Renal cortex interstitium (tissue), 11 donors: ENCODE measurements at regions not wholly inside any gene's neighbourhood (a gene's known extent, or its start where the extent isn't known, plus 50 kb on each side); places are given as distances from the start of the nearest gene placed in this dataset.
"Not testable (repeated sequence)": the region's sequence is repeated elsewhere in the genome, so short reads cannot be mapped to it uniquely, and the experiment has no call there.

Experiments used
- DNase-seq, 11 donors: peaks; one replicate each; pipeline ENCODE4 v3.0.0-alpha.2; 2013; ENCODE audit warnings: low read depth in 9 of 11, low spot score in 4 of 11; ENCODE audit errors: extremely low read depth in 1 of 11

DNA sequence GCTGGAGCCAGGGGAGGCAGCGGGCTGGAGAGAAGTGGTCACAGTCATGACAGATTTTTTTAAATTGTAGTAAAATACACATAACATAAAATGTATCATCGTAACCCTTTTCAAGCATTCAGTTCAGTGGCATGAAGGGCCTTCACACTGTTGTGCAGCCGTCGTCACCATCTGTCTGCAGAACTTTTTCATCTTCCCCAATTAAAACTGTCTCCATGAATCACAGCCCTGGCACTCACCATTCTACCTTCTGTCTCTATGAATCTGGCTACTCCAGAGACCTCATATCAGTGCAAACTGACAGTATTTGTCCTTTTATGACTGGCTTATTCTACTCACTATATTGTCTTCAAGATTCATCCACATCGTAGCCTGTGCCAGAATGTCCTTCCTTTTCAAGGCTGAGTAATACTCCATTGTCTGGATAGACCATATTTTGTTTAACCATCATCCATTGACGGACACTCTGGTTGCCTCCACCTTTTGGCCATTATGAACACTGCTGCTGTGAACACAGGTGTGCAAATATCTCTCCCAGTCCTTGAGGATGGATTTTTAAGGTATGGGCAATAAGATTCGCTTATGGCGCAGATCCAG lies 91.5 kb upstream of the NCOR2 start:
- DNase-seq: no peak

- no peak for DNase-seq
Observed at GRCh38 chr12:124658302-124658701, 90.9 kb upstream of the NCOR2 start.

DNA sequence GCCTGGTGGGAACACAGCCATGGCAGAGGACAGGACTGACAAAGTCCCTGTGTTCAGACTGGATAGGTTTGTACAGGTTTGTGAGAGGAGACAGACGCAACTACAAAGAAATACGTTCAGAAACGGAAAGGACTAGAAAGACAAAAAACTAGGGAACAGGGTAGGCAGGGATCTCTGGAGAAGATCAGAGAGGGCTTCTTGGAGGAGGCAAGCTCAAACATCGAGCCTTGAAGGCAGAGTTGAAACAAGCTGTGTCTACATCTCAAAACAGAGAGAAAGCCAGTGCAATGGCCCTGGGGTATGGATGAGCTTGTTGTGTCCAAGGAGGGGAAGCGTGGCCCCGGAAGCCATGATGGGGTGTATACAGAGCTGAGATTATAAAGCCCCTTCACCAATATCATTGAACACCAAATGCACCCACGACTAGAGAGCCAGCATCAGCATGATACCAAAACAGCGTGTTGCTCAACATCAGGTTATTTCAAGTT lies 89.6 kb upstream of the NCOR2 start:
- no peak for DNase-seq

DNA sequence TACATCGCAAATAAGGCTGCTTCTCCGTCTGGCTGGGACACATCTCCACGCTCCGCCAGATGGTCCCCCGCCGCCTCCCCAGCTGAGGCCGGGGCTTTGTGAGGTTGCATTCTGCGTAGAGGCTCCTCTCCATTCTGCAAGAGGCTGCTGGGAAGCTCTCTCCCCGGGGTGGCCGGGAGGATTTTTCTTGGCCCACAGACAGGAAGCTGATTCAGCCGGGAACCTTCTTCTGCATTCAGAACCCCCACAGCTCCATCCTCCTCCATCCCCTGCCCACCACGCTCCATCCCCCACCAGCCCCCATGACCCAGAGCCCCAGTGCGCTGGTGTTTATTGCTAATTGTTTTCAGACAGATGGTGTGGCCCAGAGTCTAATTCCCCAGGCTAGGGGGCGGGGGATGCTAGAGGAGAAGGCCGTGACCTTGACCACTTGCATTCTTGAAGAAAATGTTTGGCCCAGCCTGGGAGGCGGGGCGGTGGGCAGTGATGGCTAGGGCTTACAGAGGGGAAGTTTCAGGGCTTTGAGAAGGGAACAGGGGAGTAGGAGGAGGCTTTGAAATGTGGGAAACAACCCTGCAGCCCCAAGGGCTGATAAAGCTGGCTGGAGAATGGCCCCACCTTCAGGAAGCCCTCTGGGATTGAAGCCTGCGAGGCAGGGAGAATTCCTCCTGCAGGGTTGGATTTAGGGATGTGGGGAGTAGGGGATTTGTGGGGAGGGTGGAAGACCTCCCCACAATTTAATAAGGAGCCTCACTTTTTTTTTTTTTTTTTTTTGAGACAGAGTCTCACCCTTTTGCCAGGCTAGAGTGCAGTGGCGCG lies 88.5 kb upstream of the NCOR2 start:
- peak in 9 of 11 donors; percentile 70 to 90 (median 76) for DNase-seq

GRCh38 chr12:124655048-124655697 lies 87.8 kb upstream of the NCOR2 start:
- DNase-seq: peak in 2 of 11 donors; percentile 32 to 37

DNA sequence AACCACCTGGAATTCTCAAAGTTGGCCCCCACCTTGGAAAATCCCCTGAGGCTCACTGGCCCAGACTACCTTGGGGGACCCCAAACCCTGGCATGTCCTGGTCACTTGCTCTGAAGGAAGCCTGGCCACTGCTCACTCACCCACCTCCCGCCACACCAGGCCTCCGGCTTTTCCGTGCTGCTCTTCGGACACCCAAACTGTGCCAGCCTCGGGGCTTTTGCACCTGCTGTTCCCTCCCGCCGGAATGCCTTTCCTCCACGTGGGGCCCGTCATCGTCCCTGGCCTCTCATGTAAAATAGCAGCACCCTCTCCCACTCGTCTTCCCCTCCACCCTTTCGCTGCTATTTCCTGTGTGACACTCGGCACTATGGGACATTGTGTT lies 87.2 kb upstream of the NCOR2 start:
- DNase-seq: no peak

- DNase-seq: no peak
Observed at GRCh38 chr12:124653169-124653931, 85.9 kb upstream of the NCOR2 start.

DNA sequence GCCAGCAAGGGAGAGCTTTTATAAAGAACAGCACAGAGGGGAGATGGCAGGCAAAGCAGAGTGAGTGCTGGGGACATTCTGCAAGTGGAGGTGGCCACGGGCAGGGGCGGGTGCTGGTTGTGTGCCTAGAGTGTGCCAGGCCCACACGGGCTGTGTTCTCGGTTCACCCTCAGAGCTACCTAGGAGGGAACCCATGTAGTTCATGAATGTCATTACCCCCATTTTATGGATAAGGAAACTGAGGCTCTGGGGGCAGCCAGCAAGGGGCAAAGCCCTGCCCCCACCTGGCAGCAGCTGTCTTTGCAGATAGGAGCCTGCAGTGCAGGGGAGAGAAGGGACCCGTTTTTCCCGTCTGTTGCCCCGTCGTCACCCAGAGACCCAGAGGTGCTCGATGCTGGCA lies 85.2 kb upstream of the NCOR2 start:
- DNase-seq: no peak

GRCh38 chr12:124651516-124652273 lies 84.3 kb upstream of the NCOR2 start:
- no peak for DNase-seq

DNA sequence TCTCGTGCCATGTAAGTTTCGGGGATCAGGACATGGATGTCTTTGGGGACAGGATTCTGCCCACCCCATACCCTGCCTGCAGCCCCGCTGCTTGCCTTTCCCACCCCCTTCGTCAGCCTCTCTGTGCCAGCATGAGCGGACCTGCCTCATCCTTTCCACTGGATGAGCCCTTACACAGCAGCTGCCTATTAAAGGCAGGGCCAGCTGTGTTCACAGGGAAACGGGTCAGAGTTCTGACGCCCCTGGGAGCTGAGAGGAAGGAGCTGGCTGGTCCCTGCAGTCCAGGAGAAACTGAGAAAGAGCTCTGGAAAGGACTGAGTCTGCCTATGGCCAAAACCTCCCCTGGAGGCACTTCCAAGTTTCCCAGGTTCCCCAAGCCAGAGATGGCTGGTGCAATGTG lies 83.5 kb upstream of the NCOR2 start:
- no peak for DNase-seq

- DNase-seq: no peak
Observed at GRCh38 chr12:124648710-124649384, 81.4 kb upstream of the NCOR2 start.

- no peak for DNase-seq
Observed at GRCh38 chr12:124647316-124647715, 79.9 kb upstream of the NCOR2 start.

GRCh38 chr12:124646385-124647230 lies 79.2 kb upstream of the NCOR2 start:
- DNase-seq: no peak

- no peak for DNase-seq
Observed at GRCh38 chr12:124645530-124646244, 78.3 kb upstream of the NCOR2 start.

GRCh38 chr12:124643768-124644167 lies 76.4 kb upstream of the NCOR2 start:
- not testable (repeated sequence) for DNase-seq

GRCh38 chr12:124642105-124642504 lies 74.7 kb upstream of the NCOR2 start:
- no peak for DNase-seq

- no peak for DNase-seq
Observed at GRCh38 chr12:124641591-124641990, 74.2 kb upstream of the NCOR2 start.
